Peyer's patch (tissue), 4 donors: ENCODE measurements at regions not wholly inside any gene's neighbourhood (a gene's known extent, or its start where the extent isn't known, plus 50 kb on each side); places are given as distances from the start of the nearest gene placed in this dataset.

Experiments used
- POLR2A ChIP-seq, 2 donors: fragments of 450-650 bp; IDR thresholded peaks; one replicate each; pipeline ENCODE4 v1.5.1; 2017; ENCODE audit warnings: antibody characterized with exemption in 2 of 2, mild to moderate bottlenecking in 2 of 2, moderate library complexity in 2 of 2
- TF ChIP-seq, protein P1 (sequence below), 6 experiments: fragments of 450-650 bp in 4 of 6; fragments of 200-600 bp in 2 of 6; sonication (generic) in 1 of 6; IDR thresholded peaks; one replicate each; pipeline ENCODE4 v1.5.1; 2017 to 2019; ENCODE audit warnings: antibody characterized with exemption in 6 of 6, mild to moderate bottlenecking in 3 of 6, moderate library complexity in 1 of 6

DNA sequence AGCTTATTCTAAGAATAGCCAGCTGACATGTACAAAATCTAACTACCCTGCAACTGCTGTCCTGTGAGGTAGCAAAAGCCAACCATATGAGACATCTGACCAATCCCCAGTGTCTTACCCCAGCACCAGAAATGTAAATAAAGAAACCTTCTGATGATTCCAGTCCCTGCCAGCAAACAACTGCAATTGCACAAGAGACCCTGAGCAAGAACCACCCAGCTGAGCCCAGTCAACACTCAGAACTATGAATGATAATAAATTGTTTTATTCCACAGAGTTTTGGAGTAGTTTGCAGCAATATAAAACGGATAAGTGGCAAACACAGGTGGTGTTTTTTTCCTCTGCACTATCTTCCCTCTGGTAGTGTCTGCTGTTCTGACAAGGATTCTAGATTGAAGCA lies 94.9 kb downstream of the ERCC5 start:
- TF ChIP-seq, protein P1, sequence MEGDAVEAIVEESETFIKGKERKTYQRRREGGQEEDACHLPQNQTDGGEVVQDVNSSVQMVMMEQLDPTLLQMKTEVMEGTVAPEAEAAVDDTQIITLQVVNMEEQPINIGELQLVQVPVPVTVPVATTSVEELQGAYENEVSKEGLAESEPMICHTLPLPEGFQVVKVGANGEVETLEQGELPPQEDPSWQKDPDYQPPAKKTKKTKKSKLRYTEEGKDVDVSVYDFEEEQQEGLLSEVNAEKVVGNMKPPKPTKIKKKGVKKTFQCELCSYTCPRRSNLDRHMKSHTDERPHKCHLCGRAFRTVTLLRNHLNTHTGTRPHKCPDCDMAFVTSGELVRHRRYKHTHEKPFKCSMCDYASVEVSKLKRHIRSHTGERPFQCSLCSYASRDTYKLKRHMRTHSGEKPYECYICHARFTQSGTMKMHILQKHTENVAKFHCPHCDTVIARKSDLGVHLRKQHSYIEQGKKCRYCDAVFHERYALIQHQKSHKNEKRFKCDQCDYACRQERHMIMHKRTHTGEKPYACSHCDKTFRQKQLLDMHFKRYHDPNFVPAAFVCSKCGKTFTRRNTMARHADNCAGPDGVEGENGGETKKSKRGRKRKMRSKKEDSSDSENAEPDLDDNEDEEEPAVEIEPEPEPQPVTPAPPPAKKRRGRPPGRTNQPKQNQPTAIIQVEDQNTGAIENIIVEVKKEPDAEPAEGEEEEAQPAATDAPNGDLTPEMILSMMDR (IDR thresholded peaks at IDR 0.05): no peak
- TF ChIP-seq POLR2A (IDR thresholded peaks at IDR 0.05): no peak
